Peyer's patch (tissue), 4 donors: ENCODE measurements at regions not wholly inside any gene's neighbourhood (a gene's known extent, or its start where the extent isn't known, plus 50 kb on each side); places are given as distances from the start of the nearest gene placed in this dataset.

Experiments
- POLR2A ChIP-seq, 2 donors: fragments of 450-650 bp; IDR thresholded peaks; one replicate each; pipeline ENCODE4 v1.5.1; 2017; ENCODE audit warnings: antibody characterized with exemption in 2 of 2, mild to moderate bottlenecking in 2 of 2, moderate library complexity in 2 of 2
- TF ChIP-seq, protein P1 (sequence below), 6 experiments: fragments of 450-650 bp in 4 of 6; fragments of 200-600 bp in 2 of 6; sonication (generic) in 1 of 6; IDR thresholded peaks; one replicate each; pipeline ENCODE4 v1.5.1; 2017 to 2019; ENCODE audit warnings: antibody characterized with exemption in 6 of 6, mild to moderate bottlenecking in 3 of 6, moderate library complexity in 1 of 6

DNA sequence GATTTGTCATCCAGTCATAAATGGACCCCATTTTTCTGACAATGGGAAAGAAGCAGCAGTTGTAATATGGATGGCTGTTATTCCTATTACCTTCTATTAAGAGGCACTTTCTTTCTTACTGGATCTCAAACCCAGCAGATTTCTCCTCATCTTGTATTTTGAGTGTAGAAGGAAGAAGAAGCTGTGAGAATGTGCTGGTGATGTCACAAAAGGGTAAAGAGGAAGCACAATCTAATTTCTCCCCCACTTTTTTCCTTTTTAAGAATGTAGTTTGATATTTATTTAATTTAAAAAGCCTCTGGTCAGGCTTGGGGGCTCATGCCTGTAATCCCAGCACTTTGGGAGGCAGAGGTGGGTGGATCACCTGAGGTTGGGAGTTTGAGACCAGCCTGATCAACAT lies 100.0 kb upstream of the JARID2 start:
- TF ChIP-seq, protein P1, sequence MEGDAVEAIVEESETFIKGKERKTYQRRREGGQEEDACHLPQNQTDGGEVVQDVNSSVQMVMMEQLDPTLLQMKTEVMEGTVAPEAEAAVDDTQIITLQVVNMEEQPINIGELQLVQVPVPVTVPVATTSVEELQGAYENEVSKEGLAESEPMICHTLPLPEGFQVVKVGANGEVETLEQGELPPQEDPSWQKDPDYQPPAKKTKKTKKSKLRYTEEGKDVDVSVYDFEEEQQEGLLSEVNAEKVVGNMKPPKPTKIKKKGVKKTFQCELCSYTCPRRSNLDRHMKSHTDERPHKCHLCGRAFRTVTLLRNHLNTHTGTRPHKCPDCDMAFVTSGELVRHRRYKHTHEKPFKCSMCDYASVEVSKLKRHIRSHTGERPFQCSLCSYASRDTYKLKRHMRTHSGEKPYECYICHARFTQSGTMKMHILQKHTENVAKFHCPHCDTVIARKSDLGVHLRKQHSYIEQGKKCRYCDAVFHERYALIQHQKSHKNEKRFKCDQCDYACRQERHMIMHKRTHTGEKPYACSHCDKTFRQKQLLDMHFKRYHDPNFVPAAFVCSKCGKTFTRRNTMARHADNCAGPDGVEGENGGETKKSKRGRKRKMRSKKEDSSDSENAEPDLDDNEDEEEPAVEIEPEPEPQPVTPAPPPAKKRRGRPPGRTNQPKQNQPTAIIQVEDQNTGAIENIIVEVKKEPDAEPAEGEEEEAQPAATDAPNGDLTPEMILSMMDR (IDR thresholded peaks at IDR 0.05) = no peak
- no peak for TF ChIP-seq POLR2A (IDR thresholded peaks at IDR 0.05)
